ENCODE measurements at regions not wholly inside any gene's neighbourhood (a gene's known extent, or its start where the extent isn't known, plus 50 kb on each side); places are given as distances from the start of the nearest gene placed in this dataset.
A peak's percentile ranks its signal among the peaks of the same experiment; 100 is the strongest.
"Not testable (repeated sequence)": the region's sequence is repeated elsewhere in the genome, so short reads cannot be mapped to it uniquely, and the experiment has no call there.

DNA sequence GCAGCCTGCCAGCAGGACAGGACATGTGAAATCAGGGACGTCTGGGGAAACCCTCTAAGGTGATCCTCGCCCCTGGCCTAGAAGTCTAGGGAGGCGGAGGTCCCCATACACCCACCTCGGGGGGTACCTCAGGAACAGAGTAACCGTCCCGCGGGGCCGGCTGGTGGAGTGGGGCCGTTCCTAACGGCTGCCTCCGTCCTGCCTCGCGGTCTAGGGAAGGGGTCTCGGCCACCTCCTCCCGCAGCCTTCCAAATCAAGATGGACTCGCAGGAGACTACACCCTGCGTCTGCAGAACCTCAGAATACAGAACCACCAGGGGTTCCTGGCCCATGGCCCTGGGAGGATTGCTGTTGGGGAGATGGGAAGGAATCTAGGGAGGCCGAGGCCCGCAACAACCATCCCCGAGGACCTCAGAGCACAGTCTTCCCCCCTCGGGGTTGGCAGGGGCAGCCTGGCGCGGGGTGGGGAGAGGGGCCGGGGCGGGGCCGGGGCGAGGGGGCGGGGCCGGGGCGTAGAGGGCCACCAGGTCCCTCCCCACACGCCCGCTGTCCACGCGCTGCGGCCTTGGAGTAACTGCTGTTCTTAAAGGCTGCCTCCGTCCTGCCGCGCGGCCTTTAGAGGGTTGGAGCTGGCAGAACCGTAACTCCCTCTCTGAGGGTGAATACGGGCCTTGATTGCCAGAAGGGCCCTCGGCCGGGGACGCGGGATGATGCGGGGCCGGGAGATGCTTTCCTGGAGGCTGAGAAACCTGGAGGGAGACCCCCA, 89.0 kb upstream of the MLN start:
- DNase-seq, result no peak

DNA sequence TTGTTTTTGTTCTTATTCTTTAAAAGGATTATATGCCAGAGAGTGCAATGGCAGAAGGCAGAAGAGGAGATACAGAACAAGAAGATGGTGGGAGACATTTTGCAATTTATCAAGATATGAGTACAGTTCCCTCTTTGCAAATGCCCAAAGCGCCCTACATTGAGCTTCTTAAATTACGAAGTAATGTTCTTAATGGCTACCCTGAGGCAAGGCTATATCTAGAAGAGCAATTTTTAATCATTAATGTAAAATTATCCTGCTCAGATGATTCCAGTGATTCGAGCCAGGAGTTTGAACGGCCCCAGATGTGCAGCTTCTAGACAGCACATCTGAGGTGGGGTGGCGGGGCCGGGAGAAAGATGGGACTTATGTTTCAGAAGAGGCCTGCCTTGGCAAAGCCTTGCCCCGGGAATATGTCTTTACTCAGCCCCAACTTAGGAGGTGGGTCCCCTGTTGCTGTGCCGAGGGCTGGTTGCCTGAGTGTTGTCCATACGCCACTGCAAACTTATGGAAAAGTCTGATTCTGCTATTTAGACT, 84.9 kb upstream of the MLN start:
- DNase-seq, result no peak

DNA sequence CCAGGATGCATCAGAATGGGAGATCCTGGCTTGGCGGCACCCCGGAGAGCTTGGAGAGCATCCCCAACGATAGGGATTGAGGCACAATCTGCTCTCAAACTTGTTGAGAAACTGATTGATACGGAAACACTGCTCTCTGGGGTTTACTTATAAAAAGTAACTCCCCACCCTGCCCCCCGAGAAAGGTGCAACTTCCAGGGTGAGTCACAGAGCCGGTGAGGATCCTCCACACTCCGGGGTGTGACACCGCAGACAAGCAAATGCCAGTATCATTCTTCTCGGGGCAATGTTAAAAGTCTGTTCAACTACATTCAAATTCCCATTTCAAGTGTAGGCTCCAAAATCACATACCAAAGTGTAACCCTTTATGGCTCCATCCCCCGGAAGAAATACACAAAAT, 84.4 kb upstream of the MLN start:
- no peak for DNase-seq

DNA sequence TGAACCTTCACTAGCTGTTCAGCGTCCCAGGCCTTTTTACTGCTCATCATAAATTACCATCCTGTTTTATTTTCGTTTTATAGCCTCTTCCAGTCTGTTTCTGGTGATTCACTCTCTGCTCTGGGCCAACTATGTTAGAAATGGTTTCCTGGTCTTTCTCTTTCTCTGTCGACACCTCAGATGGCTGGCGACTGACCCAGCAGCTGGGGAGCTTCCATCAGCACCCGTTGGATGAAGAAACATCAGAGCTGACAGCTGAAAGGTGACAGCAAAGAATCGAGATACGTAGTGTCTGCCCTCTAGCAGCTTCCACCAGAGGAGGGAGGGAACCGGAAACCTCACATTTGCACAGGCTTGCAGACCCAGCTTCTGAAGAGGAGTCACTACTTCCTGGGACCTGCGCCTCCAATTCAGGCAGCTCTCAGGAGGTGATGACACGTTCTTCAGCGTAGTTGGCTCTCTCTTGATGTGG, 82.9 kb upstream of the MLN start:
- peak in 1 of 5 donors; percentile 75 for DNase-seq

DNA sequence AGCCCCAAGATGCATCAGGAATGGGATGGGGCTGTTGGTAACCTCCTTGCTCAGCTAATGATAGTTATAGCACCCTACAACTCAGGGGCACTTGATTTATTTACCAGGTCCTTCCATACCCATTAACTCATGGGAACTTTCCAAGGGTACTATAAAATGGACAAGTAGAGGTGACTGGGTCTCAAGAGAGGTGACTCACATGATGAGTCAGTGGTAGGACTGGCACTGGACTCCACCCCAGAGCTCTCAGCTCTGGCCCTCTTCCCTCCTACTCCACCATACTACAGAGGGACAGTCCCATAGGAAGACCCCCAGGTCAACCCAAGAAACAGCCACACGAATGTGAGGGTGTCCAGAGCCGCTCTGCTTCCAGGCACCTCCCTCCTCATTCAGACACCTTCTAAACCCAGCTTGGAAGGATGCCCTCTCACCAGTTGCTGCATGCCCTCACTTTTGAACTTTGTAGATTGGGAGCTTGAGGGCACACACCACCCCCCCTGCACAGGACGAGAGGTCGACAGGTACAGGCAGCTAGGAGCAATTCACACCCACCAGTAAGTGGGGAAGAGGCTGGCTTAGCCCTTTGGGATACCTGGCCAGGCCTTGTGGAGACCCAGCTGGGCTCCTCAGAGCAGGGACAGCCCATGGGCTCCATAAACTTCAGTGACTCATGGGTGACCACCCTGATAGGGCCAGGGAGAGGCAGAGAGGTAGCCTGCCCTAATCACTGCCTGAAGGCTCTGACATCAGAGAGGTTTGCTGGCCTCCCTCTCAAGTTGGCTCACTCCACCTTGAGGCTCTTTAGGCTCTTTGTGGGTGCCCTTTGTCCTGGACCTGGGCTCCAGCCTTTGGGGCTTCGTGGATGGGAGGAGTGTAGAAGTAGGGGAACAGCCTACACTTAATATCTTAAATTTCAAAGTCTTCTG, 81.6 kb upstream of the MLN start:
- no peak for DNase-seq

DNA sequence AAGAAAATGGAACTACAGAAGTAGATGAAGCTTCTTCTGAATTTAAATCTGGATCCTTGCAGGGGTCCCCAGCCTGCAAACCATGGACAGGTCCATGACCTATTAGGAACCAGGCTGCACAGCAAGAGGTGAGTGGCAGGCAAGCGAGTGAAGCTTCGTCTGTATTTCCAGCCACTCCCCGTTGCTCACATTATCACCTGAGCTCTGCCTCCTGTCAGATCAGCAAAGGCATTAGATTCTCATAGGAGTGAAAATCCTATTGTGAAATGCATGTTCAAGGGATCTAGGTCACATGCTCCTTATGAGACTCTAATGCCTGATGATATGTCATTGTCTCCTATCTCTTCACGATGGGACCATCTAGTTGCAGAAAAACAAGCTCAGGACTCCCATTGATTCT, 79.8 kb upstream of the MLN start:
- DNase-seq, result not testable (repeated sequence)

DNA sequence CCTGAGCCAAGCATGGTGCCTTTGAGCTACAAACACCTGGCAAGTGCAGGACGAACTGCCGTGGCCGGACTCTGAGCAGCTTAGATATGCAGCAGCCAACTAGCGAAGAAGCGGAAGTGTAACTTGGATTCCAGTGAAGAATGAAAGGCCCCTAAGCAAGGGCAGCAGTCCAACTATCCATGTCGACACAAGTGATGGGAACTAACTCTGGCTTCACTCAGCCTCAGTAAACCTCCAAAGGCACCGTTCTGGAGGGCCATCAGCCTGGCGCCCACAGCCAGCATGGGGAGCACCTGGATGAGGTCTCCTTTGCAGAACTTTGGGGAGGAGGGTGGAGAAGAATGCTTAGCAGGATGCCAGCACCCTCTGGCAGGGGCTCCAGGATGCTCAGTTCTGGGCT, 78.4 kb upstream of the MLN start:
- no peak for DNase-seq

DNA sequence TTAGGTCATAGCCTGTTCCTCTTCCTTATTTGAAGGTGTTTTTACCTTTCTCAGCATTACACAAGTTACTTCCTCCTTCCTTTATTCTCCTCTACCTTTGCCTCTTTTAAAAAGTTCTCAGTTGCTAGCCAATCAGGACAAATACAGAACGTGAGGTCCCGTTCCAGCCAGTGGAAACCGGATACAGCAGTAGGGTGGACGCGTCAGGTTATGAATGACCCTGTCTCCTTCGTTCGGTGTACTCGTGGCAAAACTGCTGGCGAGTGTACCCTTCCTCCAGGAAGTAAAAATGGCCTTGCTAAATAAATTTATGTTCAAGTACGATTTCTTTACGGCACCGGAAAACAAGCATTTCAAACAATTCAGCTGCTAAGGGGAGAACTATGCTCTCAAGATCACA, 77.0 kb upstream of the MLN start:
- DNase-seq, result no peak

DNA sequence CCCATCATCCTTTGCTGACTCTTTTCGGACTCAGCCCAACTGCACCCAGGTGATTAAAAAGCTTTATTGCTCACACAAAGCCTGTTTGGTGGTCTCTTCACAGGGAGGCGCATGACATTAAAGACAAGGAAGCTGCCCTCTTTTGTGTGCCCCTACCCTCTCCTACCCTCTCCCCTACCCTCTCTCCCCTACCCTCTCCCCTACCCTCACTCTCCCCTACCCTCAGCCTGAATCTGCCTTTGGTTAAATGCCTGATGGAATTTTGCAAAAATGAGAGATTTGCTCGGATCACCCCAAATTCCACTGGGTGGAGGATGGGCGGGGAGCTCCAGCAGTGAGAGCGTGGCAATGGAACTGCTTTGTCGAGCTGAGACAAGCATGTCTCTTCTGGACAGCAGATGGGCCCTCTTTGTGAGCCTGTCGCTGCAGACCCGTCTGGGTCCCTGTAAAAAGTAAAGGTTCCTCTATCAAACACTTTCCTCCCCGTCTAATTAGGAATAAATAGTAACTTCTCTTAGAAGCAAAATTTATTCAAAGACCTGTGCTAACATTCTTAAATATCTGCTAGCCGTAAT, 76.4 kb upstream of the MLN start:
- DNase-seq, result no peak

DNA sequence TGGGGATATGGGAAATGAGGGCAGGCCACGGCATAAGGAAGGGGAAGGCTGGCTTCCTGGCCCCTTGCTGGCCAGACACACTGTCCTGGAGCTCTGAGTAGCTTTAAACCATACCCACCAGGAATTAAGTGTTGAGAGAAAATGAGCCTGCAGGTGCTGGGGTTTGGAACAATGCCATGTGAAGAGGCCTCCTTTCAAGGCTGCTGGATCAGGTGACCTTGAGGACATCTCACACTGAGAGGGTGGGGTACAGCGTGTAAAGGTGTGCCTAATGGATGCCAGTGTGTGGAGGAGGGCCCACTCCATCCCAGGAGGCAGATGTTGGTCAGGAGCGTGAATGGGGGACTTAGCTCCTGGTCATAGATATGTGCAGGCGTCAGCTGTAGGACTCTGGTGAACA, 74.8 kb upstream of the MLN start:
- DNase-seq, result no peak

DNA sequence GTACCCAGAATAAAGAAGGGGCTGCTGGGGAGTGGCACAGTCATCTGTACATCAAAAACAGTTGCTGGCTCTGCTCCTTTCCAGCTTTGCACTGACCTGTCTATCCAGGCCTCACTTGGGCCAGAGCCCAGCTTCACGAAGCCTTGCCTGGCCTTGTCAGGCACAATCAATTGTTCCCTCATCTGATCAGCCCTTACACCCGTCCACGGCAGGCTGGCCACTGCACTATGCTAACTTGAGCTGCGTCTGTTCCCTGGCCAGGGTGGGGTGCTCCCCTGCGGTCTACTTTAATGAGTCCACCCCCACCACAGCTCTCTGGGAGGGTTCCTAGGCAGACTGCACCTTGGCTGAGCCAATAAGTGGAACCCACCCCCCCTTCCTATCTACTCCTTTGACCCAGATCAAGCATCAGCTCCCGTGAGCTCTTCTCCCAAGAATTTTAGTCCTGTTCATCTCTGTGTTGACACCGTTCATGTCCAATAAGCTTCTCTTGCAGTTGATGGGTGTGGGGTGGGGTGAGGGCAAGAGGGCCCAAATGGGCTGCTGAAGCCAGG, 74.3 kb upstream of the MLN start:
- DNase-seq, result no peak

DNA sequence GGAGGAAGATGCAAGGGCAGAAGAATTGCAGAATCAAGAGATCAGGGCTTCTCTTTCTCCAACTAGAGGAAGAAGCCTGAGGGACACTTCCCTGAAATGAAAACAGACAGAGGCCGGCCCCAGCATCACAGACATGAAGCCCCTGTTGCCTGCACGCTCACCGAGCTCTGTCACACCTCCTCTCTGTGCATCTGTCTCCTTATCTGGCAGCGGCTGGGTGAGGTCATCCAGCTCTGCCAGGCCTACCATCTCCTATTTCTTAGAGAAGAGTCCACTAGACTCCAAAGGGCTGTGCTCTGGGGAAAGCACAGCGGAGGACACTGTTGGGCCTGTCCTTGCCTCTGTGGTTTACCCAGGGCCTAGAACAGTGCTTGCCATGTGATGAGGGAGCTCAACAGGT, 71.9 kb upstream of the MLN start:
- DNase-seq, result no peak

DNA sequence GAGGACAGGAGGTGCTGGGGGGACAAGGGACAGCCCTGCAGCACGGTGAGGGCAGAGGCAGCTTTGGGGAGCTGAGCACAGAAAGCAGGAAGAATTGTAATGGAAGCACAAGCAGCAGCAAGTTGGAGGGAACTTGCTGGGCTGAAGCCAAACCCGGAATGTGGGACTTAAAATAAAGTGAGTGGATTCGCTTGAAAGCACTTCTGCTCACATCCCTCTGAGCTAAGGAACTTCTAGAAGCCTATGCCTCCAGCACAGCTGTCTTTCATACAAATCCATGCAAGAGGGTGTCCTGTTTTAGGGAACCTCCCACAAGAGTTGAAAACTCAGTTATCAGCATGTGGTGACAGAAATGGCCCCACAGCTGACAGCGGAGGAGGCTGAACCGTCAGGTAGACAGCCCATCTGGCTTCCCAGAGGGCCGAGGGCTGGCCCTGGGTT, 71.4 kb upstream of the MLN start:
- DNase-seq, result no peak

DNA sequence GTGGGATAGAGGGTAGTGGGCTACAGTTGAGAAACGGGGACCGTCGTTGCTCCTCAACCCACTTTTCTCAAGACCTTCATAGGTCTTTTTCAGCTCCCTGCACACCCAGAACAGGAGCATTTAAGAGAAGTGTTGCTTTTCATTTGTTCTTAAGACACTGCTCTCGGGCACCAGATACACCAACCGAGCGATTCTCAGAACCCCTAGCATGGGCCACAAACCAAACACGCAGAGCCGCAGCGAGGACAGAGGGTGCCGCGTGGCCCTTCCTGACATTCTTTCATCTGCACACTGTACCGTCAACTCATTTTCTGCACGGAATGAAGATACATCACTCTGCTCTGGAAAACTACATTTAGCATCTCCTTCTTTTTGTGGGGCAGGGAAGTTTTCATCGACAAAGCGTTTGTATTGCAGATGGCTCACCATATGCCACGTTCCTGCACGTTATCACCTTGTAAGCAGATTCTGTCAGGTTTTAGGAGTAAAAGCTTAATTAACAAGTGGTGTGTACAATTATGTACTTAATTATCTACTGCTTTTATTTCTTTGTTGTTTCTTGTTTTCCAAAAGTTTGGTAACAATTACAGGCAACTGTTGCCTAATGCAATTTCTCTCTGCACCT, 70.4 kb upstream of the MLN start:
- DNase-seq, result no peak

DNA sequence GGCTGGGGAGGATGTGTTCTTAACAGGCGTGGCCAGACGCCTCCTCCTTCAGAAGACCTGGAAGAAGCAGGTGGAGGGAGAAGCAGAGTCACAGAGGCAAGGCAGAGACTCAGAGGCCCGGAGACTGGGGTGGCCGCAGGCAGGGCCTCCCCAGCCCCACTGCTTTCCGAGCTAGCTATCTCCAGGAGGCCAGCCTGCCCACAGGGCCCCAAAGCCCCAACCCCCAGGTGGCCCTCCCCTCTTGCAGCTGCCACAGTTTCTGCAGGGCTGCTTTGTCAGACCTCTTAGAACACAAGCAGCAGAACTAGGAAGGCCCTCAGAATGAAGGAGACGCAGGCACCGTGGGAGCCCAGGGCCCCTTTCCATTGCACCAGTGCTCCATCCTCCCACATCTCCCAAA, 69.0 kb upstream of the MLN start:
- DNase-seq, result no peak

DNA sequence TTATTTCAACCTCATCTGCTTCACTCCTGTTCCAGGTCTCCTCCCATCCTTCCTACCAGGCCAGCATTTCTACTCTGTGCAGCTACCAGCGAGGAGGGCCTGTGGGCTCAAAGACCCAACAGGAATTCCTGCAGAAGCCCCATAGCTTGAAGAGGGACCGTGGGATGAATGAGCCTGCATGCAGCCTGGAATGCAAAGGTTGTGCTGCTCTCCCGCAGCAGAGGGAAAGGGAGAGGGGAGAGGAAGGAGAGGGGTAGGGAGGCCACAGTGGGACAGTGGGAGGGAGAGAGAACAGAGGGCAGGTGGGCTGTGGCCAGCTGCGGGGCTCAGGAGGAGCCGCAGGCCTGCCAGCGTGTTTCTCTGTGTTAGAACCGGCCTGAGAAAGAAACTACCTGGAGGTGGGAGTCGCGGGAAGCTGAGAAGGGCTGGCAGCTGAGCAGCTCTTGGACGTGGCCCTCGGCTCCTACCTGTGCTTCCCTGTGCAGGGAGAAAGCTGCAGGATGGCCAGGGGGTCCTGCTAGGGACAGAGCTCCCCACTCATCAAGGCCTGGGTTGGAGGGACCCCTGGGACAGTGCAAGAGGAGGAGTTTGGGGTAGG, 66.1 kb upstream of the MLN start:
- no peak for DNase-seq

DNA sequence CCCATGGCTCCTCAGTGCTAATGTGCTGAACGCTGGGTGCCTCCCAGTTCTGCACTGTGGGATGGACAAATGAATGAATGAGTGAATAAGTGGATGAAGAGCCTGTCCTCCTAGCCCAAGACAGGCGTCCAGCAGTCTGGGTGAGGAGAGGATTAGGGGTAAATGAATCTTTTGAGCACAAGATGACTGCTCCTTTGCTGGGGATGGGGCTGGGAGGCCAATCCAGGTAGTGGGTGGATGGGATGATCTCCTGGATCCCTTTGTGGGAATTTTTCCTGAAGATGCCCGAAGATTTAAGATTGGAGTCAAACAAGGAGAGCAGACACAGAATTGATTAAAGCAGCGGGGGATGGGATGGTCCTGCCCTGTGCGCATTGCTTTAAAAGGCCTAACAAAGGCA, 65.3 kb upstream of the MLN start:
- DNase-seq, result no peak

DNA sequence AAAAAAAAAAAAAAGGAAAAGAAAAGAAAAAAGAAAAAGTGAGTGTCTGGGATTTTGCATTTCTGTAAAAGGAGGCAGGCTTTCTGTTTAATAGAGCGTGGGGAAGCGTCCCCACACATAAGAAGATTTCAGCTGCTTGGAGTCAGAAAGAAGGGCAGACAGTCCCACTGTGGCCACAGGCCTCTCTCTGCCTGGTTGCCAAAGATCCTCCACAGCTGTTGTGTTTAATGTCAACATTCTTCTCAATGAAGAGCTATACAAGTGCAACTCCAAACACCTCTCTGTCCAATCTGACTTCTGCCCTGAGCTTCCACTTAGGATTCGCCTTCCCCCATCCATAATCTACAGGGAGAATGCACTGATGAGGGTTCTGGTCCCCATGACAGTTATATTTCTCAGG, 64.3 kb upstream of the MLN start:
- DNase-seq, result no peak

DNA sequence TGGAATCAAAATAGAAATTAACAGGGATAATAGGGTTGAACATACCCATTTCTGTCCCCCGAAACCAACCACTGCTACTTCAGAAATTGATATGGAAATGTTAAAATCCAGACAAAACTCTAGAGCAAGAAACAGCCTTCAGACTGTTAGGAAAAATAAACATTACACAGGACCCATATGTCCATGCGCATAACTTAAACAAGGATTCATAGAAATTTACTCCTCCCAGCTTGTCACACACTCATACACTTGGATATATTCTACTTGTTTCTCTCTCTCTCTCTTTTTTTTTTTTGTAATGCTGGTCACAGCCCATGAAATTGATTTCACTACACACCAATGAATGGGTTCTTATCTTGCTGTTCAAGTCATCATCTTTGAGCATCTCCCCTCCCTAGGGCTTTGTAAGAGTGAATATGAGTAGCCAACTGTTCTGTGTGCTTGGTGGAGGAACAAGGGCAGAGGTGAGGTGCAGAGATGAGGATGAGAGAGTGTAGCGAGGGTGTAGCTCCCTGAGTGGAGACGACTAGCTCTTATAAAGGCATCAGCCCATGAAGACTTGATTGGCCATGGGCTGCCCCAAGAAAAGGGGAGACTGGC, 61.8 kb upstream of the MLN start:
- no peak for DNase-seq

DNA sequence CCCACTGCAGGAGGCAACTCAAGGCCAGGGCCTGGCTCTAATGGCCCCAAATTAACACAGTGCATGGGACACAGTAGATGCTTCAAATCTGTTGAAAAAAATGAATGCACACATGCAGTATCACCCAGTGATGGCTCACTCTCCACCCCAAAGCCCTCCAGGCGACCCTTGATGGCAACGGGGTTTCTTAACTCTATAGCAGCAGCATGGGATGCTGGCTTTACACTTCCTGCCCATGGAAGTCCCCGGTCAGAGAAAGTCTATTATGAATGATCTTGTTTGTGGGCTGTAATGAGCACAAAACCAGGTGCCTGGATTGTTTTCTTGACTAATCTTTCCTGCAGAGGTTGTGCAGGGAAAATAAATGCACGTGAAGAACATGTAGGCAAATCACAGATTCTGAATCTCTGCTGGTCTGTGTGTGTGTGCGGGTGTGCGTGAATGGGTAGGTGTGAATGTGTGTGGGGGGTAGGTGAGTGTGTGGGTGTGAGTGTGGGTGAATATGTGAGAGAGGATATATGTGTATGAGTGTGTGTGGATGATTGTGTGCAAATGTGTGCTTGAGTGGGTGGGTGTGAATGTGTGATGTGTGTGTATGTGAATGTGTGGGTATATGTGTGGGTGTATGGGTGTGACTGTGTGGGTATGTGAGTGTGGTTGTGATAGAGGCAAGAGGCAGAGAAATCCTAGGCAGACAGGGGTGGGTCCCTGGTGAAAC, 60.1 kb upstream of the MLN start:
- DNase-seq, result peak in 1 of 5 donors; percentile 30

DNA sequence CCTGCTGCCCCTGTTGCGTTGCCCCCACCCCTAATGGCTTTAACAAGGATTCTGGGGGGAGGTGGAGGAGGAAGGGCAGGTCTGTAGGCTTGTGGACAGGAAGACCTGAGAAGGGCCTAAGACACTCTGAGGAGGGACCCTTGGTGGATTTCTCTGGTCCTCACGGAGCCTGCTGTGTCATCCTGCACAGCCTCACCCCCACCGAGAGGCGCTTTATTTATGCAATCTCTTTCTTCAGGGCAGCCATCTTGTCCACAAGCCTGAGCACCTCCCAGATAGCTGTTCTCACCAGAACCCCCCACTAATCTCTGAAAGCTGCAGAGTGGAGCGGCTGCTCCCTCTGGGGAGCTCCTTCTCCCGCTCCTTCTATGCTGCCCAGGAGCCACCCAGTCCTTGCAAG, 59.3 kb upstream of the MLN start:
- DNase-seq, result no peak
